Mucosa of rectum (tissue), 2 donors: ENCODE measurements at regions not wholly inside any gene's neighbourhood (a gene's known extent, or its start where the extent isn't known, plus 50 kb on each side); places are given as distances from the start of the nearest gene placed in this dataset.

Experiments used
- H3K27ac ChIP-seq, 2 donors: one replicate each; pipeline ENCODE4 v1.7.0; 2013; ENCODE audit warnings: inconsistent platforms in 2 of 2, low read depth in 2 of 2, low read length in 2 of 2
- H3K27me3 ChIP-seq, 2 donors: one replicate each; pipeline ENCODE4 v1.7.0; 2013; ENCODE audit warnings: low read length in 2 of 2; ENCODE audit not compliant: control insufficient read depth in 2 of 2, insufficient read depth in 2 of 2
- H3K36me3 ChIP-seq, 2 donors: one replicate each; pipeline ENCODE4 v1.7.0; 2013; ENCODE audit warnings: low read length in 2 of 2; ENCODE audit not compliant: control insufficient read depth in 2 of 2, insufficient read depth in 2 of 2
- H3K4me1 ChIP-seq, 2 donors: one replicate each; pipeline ENCODE4 v1.7.0; 2013; ENCODE audit warnings: low read length in 2 of 2, mild to moderate bottlenecking in 1 of 2; ENCODE audit not compliant: control insufficient read depth in 2 of 2, insufficient read depth in 2 of 2
- H3K4me3 ChIP-seq, 2 donors: one replicate each; pipeline ENCODE4 v1.7.0; 2013; ENCODE audit warnings: low read length in 2 of 2
- H3K9ac ChIP-seq, 2 donors: one replicate each; pipeline ENCODE4 v1.7.0; 2013; ENCODE audit warnings: low read length in 2 of 2, low read depth in 1 of 2, mild to moderate bottlenecking in 1 of 2
- H3K9me3 ChIP-seq, 2 donors: one replicate each; pipeline ENCODE4 v1.7.0; 2013; ENCODE audit warnings: low read length in 2 of 2; ENCODE audit not compliant: control insufficient read depth in 2 of 2
- donor health status: healthy.
- donor health status: Normal muscosa, but diverticular disease.

- Histone ChIP-seq H3K4me3 (no peak overlapping the region), H3K27me3 (no peaks in the 10 kb centered on the region), H3K4me1 (no peaks in the 10 kb centered on the region), H3K9ac (no peak overlapping the region), H3K9me3 (no peaks in the 10 kb centered on the region), H3K36me3 (no peaks in the 10 kb centered on the region), H3K27ac (no peak overlapping the region)
These were observed 217.1 kb upstream of the LDB2 start for GRCh38 chr4:17115583-17115982.

- Histone ChIP-seq H3K9me3 (no peaks in the 10 kb centered on the region), H3K36me3 (no peaks in the 10 kb centered on the region), H3K4me3 (no peak overlapping the region), H3K27me3 (no peaks in the 10 kb centered on the region), H3K4me1 (no peaks in the 10 kb centered on the region), H3K9ac (no peak overlapping the region), H3K27ac (no peak overlapping the region)
These were observed 213.8 kb upstream of the LDB2 start for GRCh38 chr4:17112292-17112659.

GRCh38 chr4:17109126-17109525 is 210.7 kb upstream of the LDB2 start:
- Histone ChIP-seq H3K27ac (no peak overlapping the region), H3K9me3 (no peaks in the 10 kb centered on the region), H3K9ac (no peak overlapping the region), H3K4me3 (no peak overlapping the region), H3K27me3 (no peaks in the 10 kb centered on the region), H3K36me3 (no peaks in the 10 kb centered on the region), H3K4me1 (no peaks in the 10 kb centered on the region)

GRCh38 chr4:17103231-17103630 is 204.8 kb upstream of the LDB2 start:
- H3K27ac ChIP-seq: no peak overlapping the region
- no peak overlapping the region for H3K9ac ChIP-seq
- no peaks in the 10 kb centered on the region for H3K9me3 ChIP-seq
- no peaks in the 10 kb centered on the region for H3K4me1 ChIP-seq
- H3K27me3 ChIP-seq: no peaks in the 10 kb centered on the region
- no peak overlapping the region for H3K4me3 ChIP-seq
- no peaks in the 10 kb centered on the region for H3K36me3 ChIP-seq

GRCh38 chr4:17098996-17099395 is 200.6 kb upstream of the LDB2 start:
- no peaks in the 10 kb centered on the region for H3K27me3 ChIP-seq
- no peak overlapping the region for H3K4me3 ChIP-seq
- no peak overlapping the region for H3K27ac ChIP-seq
- no peaks in the 10 kb centered on the region for H3K9me3 ChIP-seq
- H3K4me1 ChIP-seq: no peaks in the 10 kb centered on the region
- no peaks in the 10 kb centered on the region for H3K36me3 ChIP-seq
- no peak overlapping the region for H3K9ac ChIP-seq

- no peaks in the 10 kb centered on the region for H3K4me1 ChIP-seq
- H3K27ac ChIP-seq: no peak overlapping the region
- H3K9me3 ChIP-seq: no peaks in the 10 kb centered on the region
- H3K9ac ChIP-seq: no peak overlapping the region
- H3K4me3 ChIP-seq: no peak overlapping the region
- no peaks in the 10 kb centered on the region for H3K27me3 ChIP-seq
- H3K36me3 ChIP-seq: no peaks in the 10 kb centered on the region
These were observed 200.0 kb upstream of the LDB2 start for GRCh38 chr4:17098401-17098800.

- Histone ChIP-seq H3K9me3 (no peaks in the 10 kb centered on the region), H3K9ac (no peak overlapping the region)
These were observed 198.9 kb upstream of the LDB2 start for GRCh38 chr4:17097362-17097761.

GRCh38 chr4:17096692-17097091 is 198.2 kb upstream of the LDB2 start:
- no peaks in the 10 kb centered on the region for H3K9me3 ChIP-seq
- no peaks in the 10 kb centered on the region for H3K27me3 ChIP-seq
- H3K9ac ChIP-seq: no peak overlapping the region
- H3K27ac ChIP-seq: no peak overlapping the region
- H3K4me3 ChIP-seq: no peak overlapping the region
- no peaks in the 10 kb centered on the region for H3K4me1 ChIP-seq
- no peaks in the 10 kb centered on the region for H3K36me3 ChIP-seq

More at GRCh38 chr4:17097362-17097761, 198.9 kb upstream of the LDB2 start:
- Histone ChIP-seq H3K4me1 (no peaks in the 10 kb centered on the region), H3K36me3 (no peaks in the 10 kb centered on the region), H3K4me3 (no peak overlapping the region), H3K27me3 (no peaks in the 10 kb centered on the region), H3K27ac (no peak overlapping the region)

- no peak overlapping the region for H3K9ac ChIP-seq
- no peak overlapping the region for H3K27ac ChIP-seq
- no peak overlapping the region for H3K4me3 ChIP-seq
- no peaks in the 10 kb centered on the region for H3K9me3 ChIP-seq
- no peaks in the 10 kb centered on the region for H3K4me1 ChIP-seq
- H3K36me3 ChIP-seq: no peaks in the 10 kb centered on the region
- no peaks in the 10 kb centered on the region for H3K27me3 ChIP-seq
These were observed 197.3 kb upstream of the LDB2 start for GRCh38 chr4:17095771-17096170.

GRCh38 chr4:17094876-17095210 is 196.4 kb upstream of the LDB2 start:
- Histone ChIP-seq H3K4me1 (no peaks in the 10 kb centered on the region), H3K27ac (no peak overlapping the region), H3K36me3 (no peaks in the 10 kb centered on the region), H3K9ac (no peak overlapping the region), H3K9me3 (no peaks in the 10 kb centered on the region), H3K4me3 (no peak overlapping the region), H3K27me3 (no peaks in the 10 kb centered on the region)

- H3K36me3 ChIP-seq: no peaks in the 10 kb centered on the region
- H3K9me3 ChIP-seq: no peaks in the 10 kb centered on the region
- no peak overlapping the region for H3K9ac ChIP-seq
- H3K27ac ChIP-seq: no peak overlapping the region
- H3K27me3 ChIP-seq: no peaks in the 10 kb centered on the region
- H3K4me3 ChIP-seq: no peak overlapping the region
- no peaks in the 10 kb centered on the region for H3K4me1 ChIP-seq
These were observed 195.9 kb upstream of the LDB2 start for GRCh38 chr4:17094159-17094875.
